HepG2 (cell line): ENCODE measurements at regions not wholly inside any gene's neighbourhood (a gene's known extent, or its start where the extent isn't known, plus 50 kb on each side); places are given as distances from the start of the nearest gene placed in this dataset.

Experiments used
- ATAC-seq: fragments of 200-7000 bp; cut with Tn5 transposase; 3 replicates; pipeline ENCODE4 v1.9.1; 2020; ENCODE audit warnings: mild to moderate bottlenecking, moderate library complexity
- BruUV-seq: library from RNA; stranded (reverse); fragments of 400-500 nt; replicated peaks from 2 replicates; lab custom pipeline; 2021; lab: Mats Ljungman, UMichigan
- CTCF ChIA-PET: fragments of 300-600 bp; formaldehyde crosslinking; extraction: SDS; loops from one replicate; lab custom pipeline; 2021; ENCODE audit warnings: low total read pairs, inconsistent platforms, low intra/inter-chr PET ratio; lab: Yijun Ruan, JAX
- POLR2A ChIA-PET: fragments of 350-600 bp; sonication (Branson Sonifier 250); formaldehyde crosslinking; loops from one replicate; lab custom pipeline; 2020; ENCODE audit warnings: antibody characterized with exemption, inconsistent platforms; lab: Yijun Ruan, JAX
- DNase-seq: peaks from one replicate; pipeline ENCODE4 v3.0.0-alpha.2; 2015; ENCODE audit warnings: low spot score
- FAIRE-seq: peaks from 3 replicates; lab custom pipeline; 2011; peaks lifted over from hg19 to GRCh38; lab: Jason Lieb, UNC
- H2AFZ ChIP-seq: one replicate; pipeline ENCODE4 v1.6.1; 2011; ENCODE audit warnings: low read length, inconsistent platforms
- H3K27ac ChIP-seq: fragments of 300-600 bp; 3 replicates; pipeline ENCODE4 v1.8.0; 2011; ENCODE audit warnings: mixed run types, mild to moderate bottlenecking, mixed read lengths, low read length, inconsistent platforms; ENCODE audit not compliant: insufficient read depth; ENCODE audit errors: extremely low read length
- H3K27me3 ChIP-seq, 2 experiments: fragments of 200-600 bp in 1 of 2; 2 replicates in 1 of 2; 3 replicates in 1 of 2; pipeline versions ENCODE4 v1.6.0 to v1.8.0; 2011; ENCODE audit warnings: low read length in 2 of 2, mild to moderate bottlenecking in 2 of 2, moderate library complexity in 2 of 2, inconsistent platforms in 1 of 2; ENCODE audit not compliant: insufficient read depth in 2 of 2, control insufficient read depth in 1 of 2
- H3K36me3 ChIP-seq, 2 experiments: fragments of 200-600 bp in 1 of 2; replicated peaks in 1 of 2; 2 replicates in 1 of 2; 3 replicates in 1 of 2; pipeline versions ENCODE4 v1.5.1 to v1.8.0; 2011; ENCODE audit warnings: low read length in 2 of 2, inconsistent platforms in 1 of 2; ENCODE audit not compliant: insufficient read depth in 2 of 2, control insufficient read depth in 1 of 2
- H3K4me1 ChIP-seq: 2 replicates; pipeline ENCODE4 v1.5.1; 2012; ENCODE audit warnings: low read length, inconsistent platforms; ENCODE audit not compliant: insufficient read depth
- H3K4me2 ChIP-seq: 2 replicates; pipeline ENCODE4 v1.6.0; 2011; ENCODE audit warnings: low read depth, low read length, inconsistent platforms
- H3K4me3 ChIP-seq, 3 experiments: fragments of 200-600 bp in 1 of 3; sonication (generic), shearing (Covaris generic) in 1 of 3; replicated peaks in 1 of 3; 2 replicates each; pipeline ENCODE4 v1.5.1; 2011 to 2016; ENCODE audit warnings: low read length in 3 of 3, inconsistent platforms in 2 of 3, low read depth in 2 of 3, mild to moderate bottlenecking in 2 of 3, control low read depth in 1 of 3, mixed read lengths in 1 of 3; ENCODE audit not compliant: insufficient read depth in 1 of 3
- H3K79me2 ChIP-seq: one replicate; pipeline ENCODE4 v1.6.1; 2011; ENCODE audit warnings: low read length, inconsistent platforms; ENCODE audit not compliant: insufficient read depth
- H3K9ac ChIP-seq: 2 replicates; pipeline ENCODE4 v1.6.0; 2011; ENCODE audit warnings: mild to moderate bottlenecking, low read depth, low read length, inconsistent platforms; ENCODE audit not compliant: insufficient read depth
- H3K9me3 ChIP-seq: 2 replicates; pipeline ENCODE4 v1.5.1; 2012; ENCODE audit warnings: mild to moderate bottlenecking, low read length
- H4K20me1 ChIP-seq: 2 replicates; pipeline ENCODE4 v1.6.0; 2011; ENCODE audit warnings: inconsistent platforms, mild to moderate bottlenecking, low read length, moderate library complexity; ENCODE audit not compliant: insufficient read depth
- ATF5 ChIP-seq: sonication (generic); formaldehyde crosslinking; IDR thresholded peaks from 2 replicates; pipeline ENCODE4 v1.4.0; 2020; ENCODE audit warnings: mild to moderate bottlenecking, low read depth, missing genetic modification reagents
- CHCHD3 ChIP-seq: sonication (generic); formaldehyde crosslinking; IDR thresholded peaks from 2 replicates; pipeline ENCODE4 v1.8.0; 2022; ENCODE audit warnings: mild to moderate bottlenecking, missing genetic modification reagents, moderate library complexity
- DMAP1 ChIP-seq: IDR thresholded peaks from 2 replicates; pipeline ENCODE4 v1.6.1; 2016
- FOXM1 ChIP-seq: sonication (generic); formaldehyde crosslinking; IDR thresholded peaks from 2 replicates; pipeline ENCODE4 v1.5.0; 2020; ENCODE audit warnings: missing genetic modification reagents
- HIC2 ChIP-seq: sonication (generic); formaldehyde crosslinking; IDR thresholded peaks from 2 replicates; pipeline ENCODE4 v1.9.0; 2022; ENCODE audit warnings: low read depth, missing genetic modification reagents
- HNF4A ChIP-seq: sonication (generic); formaldehyde crosslinking; IDR thresholded peaks from 2 replicates; pipeline ENCODE4 v1.4.0; 2020; ENCODE audit warnings: missing genetic modification reagents
- HNRNPH1 ChIP-seq: fragments of 200-400 bp; formaldehyde crosslinking; optimal IDR thresholded peaks from 2 replicates; pipeline ENCODE3; 2017; ENCODE audit warnings: mild to moderate bottlenecking, low read depth, low read length
- SIX1 ChIP-seq: sonication (generic); formaldehyde crosslinking; IDR thresholded peaks from 2 replicates; pipeline ENCODE4 v1.4.0; 2020; ENCODE audit warnings: missing genetic modification reagents, borderline replicate concordance
- SMAD1 ChIP-seq: sonication (generic); formaldehyde crosslinking; IDR thresholded peaks from 2 replicates; pipeline ENCODE4 v1.4.0; 2020; ENCODE audit warnings: missing genetic modification reagents, low read depth, mild to moderate bottlenecking, borderline replicate concordance
- SMARCC2 ChIP-seq: fragments of 450-650 bp; IDR thresholded peaks from 2 replicates; pipeline ENCODE4 v1.6.1; 2017; ENCODE audit warnings: antibody characterized with exemption, mild to moderate bottlenecking
- ZNF17 ChIP-seq: sonication (generic); formaldehyde crosslinking; IDR thresholded peaks from 2 replicates; pipeline ENCODE4 v1.5.0; 2020; ENCODE audit warnings: mild to moderate bottlenecking, missing genetic modification reagents
- ZNF331 ChIP-seq: sonication (generic); formaldehyde crosslinking; IDR thresholded peaks from 2 replicates; pipeline ENCODE4 v1.4.0; 2020; ENCODE audit warnings: missing genetic modification reagents
- ZNF570 ChIP-seq: sonication (generic); formaldehyde crosslinking; IDR thresholded peaks from 2 replicates; pipeline ENCODE4 v1.4.0; 2020; ENCODE audit warnings: mild to moderate bottlenecking, missing genetic modification reagents, borderline replicate concordance
- WGBS: methylation state at CpG from one replicate; pipeline ENCODE4 v1.1.6; 2017; ENCODE audit warnings: low lambda C conversion rate; 5-methylcytosine and 5-hydroxymethylcytosine counted together
- in situ Hi-C: cut with HindIII; loops from 2 replicates; pipeline ENCODE4 v1.10.0; 2017; ENCODE audit warnings: low pct_unique_long_range_greater_than_20kb; ENCODE audit not compliant: extremely low pct_ligation_motif_present
- intact Hi-C: fragments of 100-400 bp; cut with micrococcal nuclease; formaldehyde crosslinking; loops from one replicate; pipeline ENCODE4 v1.10.0; 2022; ENCODE audit not compliant: unreplicated experiment
- TF ChIP-seq, protein P1 (sequence below): sonication (generic); formaldehyde crosslinking; IDR thresholded peaks from 2 replicates; pipeline ENCODE4 v1.5.0; 2020; ENCODE audit warnings: missing genetic modification reagents, mild to moderate bottlenecking, borderline replicate concordance

DNA sequence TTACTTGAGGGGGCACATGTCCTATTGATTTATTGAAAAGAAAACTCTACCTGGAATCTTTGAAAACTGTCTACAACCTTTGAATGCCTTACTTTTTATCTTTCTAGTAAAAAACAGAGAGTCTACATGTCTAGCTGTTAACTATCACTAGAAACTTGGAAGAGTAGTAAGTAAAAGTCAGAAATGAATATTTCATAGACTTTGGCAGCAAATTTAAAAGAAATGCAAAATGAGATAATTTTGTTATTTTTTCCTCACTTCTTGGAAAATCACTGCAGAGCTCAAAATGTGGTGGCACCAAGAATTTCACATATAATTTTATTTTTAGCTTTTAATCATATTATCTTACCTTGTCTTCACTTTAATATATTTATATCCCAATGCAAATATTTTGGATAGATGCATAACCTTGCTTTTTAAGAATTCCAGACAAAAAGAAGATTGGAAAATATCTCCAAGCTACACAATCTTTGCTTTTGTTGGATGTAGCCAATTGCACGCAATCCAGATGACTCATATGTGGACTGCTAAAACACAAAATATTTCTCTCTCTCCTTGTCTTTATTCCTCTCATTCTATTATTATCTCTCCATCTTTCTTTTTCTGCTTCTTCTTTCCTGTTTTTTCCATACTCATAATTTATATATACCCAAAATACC lies 92.2 kb upstream of the DSEL start:
- in situ Hi-C loops (no loop called here), intact Hi-C loops (no loop called here)
- Histone ChIP-seq H3K9me3 (no peaks in the 10 kb centered on the region), H3K27me3 (no peaks in the 10 kb centered on the region), H3K4me2 (no peak overlapping the region), H3K4me1 (no peaks in the 10 kb centered on the region), H3K27ac (no peak overlapping the region), H3K36me3 (no peaks in the 10 kb centered on the region), H2AFZ (no peak overlapping the region), H3K9ac (no peak overlapping the region), H3K79me2 (no peaks in the 10 kb centered on the region), H3K4me3 (no peak overlapping the region), H4K20me1 (no peaks in the 10 kb centered on the region)
- no peak for FAIRE-seq
- POLR2A ChIA-PET: no interaction called here
- BruUV-seq: no TSS peak
- WGBS: 37% methylated on average over 1 of the region's 1 CpG
- DNase-seq: no peak
- no peak for ATAC-seq
- TF ChIP-seq CHCHD3 (CRISPR knock-in tag) (no peak), ATF5 (CRISPR knock-in tag) (no peak), SMARCC2 (no peak), ZNF17 (CRISPR knock-in tag) (no peak), HNRNPH1 (no peak), DMAP1 (no peak), SMAD1 (no peak), ZNF331 (CRISPR knock-in tag) (no peak), HIC2 (CRISPR knock-in tag) (no peak), ZNF570 (no peak), FOXM1 (no peak), HNF4A (CRISPR knock-in tag) (no peak), SIX1 (CRISPR knock-in tag) (no peak)
- TF ChIP-seq, protein P1, sequence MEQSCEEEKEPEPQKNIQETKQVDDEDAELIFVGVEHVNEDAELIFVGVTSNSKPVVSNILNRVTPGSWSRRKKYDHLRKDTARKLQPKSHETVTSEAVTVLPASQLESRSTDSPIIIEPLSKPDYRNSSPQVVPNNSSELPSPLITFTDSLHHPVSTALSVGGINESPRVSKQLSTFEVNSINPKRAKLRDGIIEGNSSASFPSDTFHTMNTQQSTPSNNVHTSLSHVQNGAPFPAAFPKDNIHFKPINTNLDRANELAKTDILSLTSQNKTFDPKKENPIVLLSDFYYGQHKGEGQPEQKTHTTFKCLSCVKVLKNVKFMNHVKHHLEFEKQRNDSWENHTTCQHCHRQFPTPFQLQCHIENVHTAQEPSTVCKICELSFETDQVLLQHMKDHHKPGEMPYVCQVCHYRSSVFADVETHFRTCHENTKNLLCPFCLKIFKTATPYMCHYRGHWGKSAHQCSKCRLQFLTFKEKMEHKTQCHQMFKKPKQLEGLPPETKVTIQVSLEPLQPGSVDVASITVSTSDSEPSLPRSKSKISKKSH: no peak
- CTCF ChIA-PET: no interaction called here
